Type B pancreatic cell (in vitro differentiated cells): ENCODE measurements at regions not wholly inside any gene's neighbourhood (a gene's known extent, or its start where the extent isn't known, plus 50 kb on each side); places are given as distances from the start of the nearest gene placed in this dataset.

ENCODE experiments used
- DNase-seq: peaks from one replicate; pipeline ENCODE4 v3.0.0; 2021; ENCODE audit warnings: mixed read lengths; ENCODE audit not compliant: unreplicated experiment; ENCODE audit errors: extremely low spot score
- H3K27ac Mint-ChIP-seq: 2 replicates; pipeline ENCODE4 v1.8.0; 2021; ENCODE audit warnings: mild to moderate bottlenecking, mixed read lengths
- H3K27me3 Mint-ChIP-seq: 2 replicates; pipeline ENCODE4 v1.8.0; 2021; ENCODE audit warnings: mixed read lengths
- H3K36me3 Mint-ChIP-seq: 2 replicates; pipeline ENCODE4 v1.8.0; 2021; ENCODE audit warnings: mixed read lengths
- H3K4me1 Mint-ChIP-seq: one replicate; pipeline ENCODE4 v1.8.0; 2021; ENCODE audit warnings: mixed read lengths; ENCODE audit not compliant: unreplicated experiment
- H3K4me3 Mint-ChIP-seq: 2 replicates; pipeline ENCODE4 v1.8.0; 2021; ENCODE audit warnings: mild to moderate bottlenecking, mixed read lengths
- H3K9me3 Mint-ChIP-seq: 2 replicates; pipeline ENCODE4 v1.8.0; 2021; ENCODE audit warnings: mixed read lengths
- TF ChIP-seq, protein P1 (sequence below): fragments of 200-600 bp; sonication (generic); conservative IDR thresholded peaks from 2 replicates; pipeline ENCODE4 v1.5.0; 2021; ENCODE audit warnings: antibody characterized with exemption, mild to moderate bottlenecking

DNA sequence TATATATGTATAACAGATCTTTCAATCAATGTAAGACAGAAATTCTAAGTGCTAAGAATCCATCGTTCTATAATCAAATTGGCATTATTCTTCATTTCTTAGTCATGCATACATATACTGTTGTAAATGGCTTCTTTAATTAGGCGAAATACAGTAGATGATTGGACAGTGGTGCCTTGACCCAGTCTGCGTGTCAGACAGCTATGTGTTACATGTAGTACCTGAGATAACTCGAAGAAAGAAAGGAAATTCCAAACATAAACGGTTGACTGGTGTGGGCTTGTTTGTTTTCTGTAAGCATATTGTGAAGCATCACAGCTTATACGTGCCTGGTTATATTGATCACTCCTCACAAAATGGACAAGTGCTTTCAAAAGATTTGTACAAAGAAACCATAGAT is 210.5 kb downstream of the ETNK1 start:
- no peaks in the 10 kb centered on the region for H3K4me1 Mint-ChIP-seq
- no peak overlapping the region for H3K4me3 Mint-ChIP-seq

DNA sequence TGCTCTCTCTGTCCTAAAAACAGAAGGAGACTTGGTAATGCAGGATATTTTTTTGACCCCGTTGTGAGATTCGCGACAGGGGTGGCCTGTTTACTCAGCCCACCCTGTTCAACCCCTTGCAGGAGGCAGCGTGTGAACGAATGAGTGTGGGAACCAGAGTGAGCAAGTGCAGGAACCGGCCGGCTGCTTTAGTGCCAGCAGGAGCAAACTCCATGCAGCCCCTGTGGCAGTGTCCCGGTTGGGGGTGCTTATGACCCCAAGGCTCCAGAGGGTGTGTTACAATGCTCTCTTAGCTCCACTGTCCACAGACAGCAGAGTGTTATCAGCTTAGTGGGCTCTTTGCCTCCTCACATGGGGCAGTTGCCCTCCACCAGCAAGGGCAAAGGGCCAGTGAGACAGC is 225.2 kb downstream of the ETNK1 start:
- H3K27me3 Mint-ChIP-seq, result peaks cover 32% of the 10 kb centered on the region
- no peak overlapping the region for H3K4me3 Mint-ChIP-seq
- H3K27ac Mint-ChIP-seq, result no peak overlapping the region
- no peaks in the 10 kb centered on the region for H3K9me3 Mint-ChIP-seq
- TF ChIP-seq, protein P1, sequence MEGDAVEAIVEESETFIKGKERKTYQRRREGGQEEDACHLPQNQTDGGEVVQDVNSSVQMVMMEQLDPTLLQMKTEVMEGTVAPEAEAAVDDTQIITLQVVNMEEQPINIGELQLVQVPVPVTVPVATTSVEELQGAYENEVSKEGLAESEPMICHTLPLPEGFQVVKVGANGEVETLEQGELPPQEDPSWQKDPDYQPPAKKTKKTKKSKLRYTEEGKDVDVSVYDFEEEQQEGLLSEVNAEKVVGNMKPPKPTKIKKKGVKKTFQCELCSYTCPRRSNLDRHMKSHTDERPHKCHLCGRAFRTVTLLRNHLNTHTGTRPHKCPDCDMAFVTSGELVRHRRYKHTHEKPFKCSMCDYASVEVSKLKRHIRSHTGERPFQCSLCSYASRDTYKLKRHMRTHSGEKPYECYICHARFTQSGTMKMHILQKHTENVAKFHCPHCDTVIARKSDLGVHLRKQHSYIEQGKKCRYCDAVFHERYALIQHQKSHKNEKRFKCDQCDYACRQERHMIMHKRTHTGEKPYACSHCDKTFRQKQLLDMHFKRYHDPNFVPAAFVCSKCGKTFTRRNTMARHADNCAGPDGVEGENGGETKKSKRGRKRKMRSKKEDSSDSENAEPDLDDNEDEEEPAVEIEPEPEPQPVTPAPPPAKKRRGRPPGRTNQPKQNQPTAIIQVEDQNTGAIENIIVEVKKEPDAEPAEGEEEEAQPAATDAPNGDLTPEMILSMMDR, result no peak
- no peak for DNase-seq
- no peaks in the 10 kb centered on the region for H3K4me1 Mint-ChIP-seq
- no peaks in the 10 kb centered on the region for H3K36me3 Mint-ChIP-seq

More for the DNA sequence above, 210.5 kb downstream of the ETNK1 start:
- Mint-ChIP-seq H3K27me3 (no peaks in the 10 kb centered on the region), H3K27ac (no peak overlapping the region), H3K9me3 (peaks cover 1% of the 10 kb centered on the region), H3K36me3 (peaks cover 3% of the 10 kb centered on the region)
- DNase-seq, result no peak
- TF ChIP-seq, protein P1, result no peak

DNA sequence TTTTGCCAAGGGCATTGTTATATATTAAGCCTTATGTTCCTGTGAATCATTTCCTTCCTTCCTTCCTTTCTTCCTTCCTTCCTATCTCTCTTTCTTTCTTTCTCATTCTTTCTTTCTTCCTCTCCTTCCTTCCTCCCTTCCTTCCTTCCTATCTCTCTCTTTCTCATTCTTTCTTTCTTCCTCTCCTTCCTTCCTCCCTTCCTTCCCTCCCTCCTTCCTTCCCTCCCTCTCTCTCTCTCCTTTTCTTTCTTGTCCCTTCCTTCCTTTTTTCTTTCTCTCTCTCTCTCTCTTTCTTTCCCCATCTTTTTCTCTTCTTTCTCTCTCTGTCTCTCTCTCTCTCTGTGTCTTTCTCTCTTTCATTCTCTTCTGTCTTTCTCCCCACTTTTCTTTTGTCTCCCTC is 226.6 kb downstream of the ETNK1 start:
- no peak overlapping the region for H3K27ac Mint-ChIP-seq
- DNase-seq, result no peak
- peaks cover 38% of the 10 kb centered on the region for H3K27me3 Mint-ChIP-seq
- TF ChIP-seq, protein P1, result no peak
- H3K4me3 Mint-ChIP-seq, result no peak overlapping the region
- H3K36me3 Mint-ChIP-seq, result no peaks in the 10 kb centered on the region
- H3K4me1 Mint-ChIP-seq, result no peaks in the 10 kb centered on the region
- H3K9me3 Mint-ChIP-seq, result no peaks in the 10 kb centered on the region

DNA sequence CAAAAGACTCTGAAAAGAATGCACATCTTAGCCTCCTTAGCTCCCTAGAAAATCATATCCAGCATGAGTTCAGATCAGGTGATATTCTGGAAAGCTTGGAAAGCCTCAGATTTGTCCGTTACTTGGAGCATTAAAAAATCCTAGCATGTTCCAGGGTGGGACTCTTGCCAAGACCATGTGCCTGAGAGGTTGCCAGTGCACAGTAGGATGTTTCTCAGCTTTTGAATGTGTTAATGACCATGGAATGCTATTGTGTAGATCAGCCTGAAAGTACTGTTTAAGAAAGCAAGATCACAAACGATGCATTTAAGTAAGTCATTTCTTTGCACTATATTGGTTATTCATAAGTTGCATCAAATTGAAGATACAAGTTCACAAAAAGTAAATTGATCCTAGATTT is 230.5 kb downstream of the ETNK1 start:
- Mint-ChIP-seq H3K4me3 (no peak overlapping the region), H3K27ac (no peak overlapping the region), H3K36me3 (no peaks in the 10 kb centered on the region)

DNA sequence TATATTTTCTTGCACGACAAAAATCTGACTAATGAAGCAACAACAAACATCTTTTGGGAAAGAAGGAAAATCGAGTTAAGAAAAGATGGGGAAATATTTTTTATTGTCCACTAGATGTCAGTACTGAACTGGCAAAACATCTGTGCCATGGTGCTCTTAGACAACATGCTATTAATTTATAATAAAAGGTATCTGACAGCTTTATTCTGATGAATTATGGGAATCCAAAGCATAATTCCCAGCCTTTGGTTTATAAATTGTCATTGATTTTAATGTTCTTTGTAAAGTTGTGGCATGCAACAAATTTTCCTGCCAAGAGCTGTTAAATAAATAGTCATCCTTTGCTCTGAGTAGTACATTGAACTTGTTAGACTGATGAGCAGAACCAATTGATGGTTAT is 231.2 kb downstream of the ETNK1 start:
- peaks cover 36% of the 10 kb centered on the region for H3K27me3 Mint-ChIP-seq
- no peak overlapping the region for H3K27ac Mint-ChIP-seq
- no peaks in the 10 kb centered on the region for H3K9me3 Mint-ChIP-seq
- no peaks in the 10 kb centered on the region for H3K36me3 Mint-ChIP-seq
- no peak for DNase-seq
- TF ChIP-seq, protein P1, result peak; percentile 93
- H3K4me3 Mint-ChIP-seq, result no peak overlapping the region
- no peaks in the 10 kb centered on the region for H3K4me1 Mint-ChIP-seq

More for the DNA sequence above, 230.5 kb downstream of the ETNK1 start:
- DNase-seq, result no peak
- H3K4me1 Mint-ChIP-seq, result no peaks in the 10 kb centered on the region
- H3K9me3 Mint-ChIP-seq, result no peaks in the 10 kb centered on the region
- TF ChIP-seq, protein P1, result no peak
- peaks cover 35% of the 10 kb centered on the region for H3K27me3 Mint-ChIP-seq

DNA sequence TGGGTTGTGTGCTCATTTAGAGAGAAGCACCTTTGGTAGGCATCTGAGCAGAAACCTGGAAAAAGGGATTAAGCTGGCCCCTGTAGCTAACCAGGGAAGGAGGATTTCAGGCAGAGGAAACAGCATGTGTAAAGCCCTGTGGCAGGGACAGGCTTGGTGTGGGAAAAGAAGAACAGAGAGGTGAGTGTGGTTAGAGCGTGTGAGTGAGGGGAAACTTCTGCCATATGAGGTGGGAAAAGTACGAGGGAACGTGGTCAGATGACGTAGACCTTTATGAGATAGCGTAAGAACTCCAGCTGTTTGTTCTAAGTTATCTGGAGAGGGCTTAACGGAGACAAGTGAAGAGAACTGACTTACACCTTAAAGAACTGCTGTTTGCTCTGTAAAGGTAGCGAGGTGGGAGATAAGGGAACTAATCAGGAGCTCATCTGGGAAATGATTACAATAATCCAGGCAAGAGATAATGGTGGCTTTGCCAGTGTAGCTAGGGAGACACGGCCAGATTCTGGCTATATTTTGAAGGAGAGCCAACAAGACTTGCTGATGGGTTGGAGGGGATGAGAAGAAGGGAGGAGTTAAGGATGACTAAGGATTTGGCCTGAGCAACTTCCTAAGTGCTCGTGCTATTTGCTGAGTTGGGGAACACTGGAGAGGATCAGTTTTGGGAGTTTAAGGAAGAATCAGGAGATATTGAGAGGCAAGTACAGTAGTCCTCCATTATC is 234.0 kb downstream of the ETNK1 start:
- H3K36me3 Mint-ChIP-seq, result no peaks in the 10 kb centered on the region
- H3K27me3 Mint-ChIP-seq, result peaks cover 40% of the 10 kb centered on the region
- H3K4me3 Mint-ChIP-seq, result no peak overlapping the region
- TF ChIP-seq, protein P1, result no peak
- no peaks in the 10 kb centered on the region for H3K9me3 Mint-ChIP-seq
- DNase-seq, result no peak
- H3K4me1 Mint-ChIP-seq, result no peaks in the 10 kb centered on the region
- no peak overlapping the region for H3K27ac Mint-ChIP-seq
